PFSK-1 (cell line): ENCODE measurements at regions not wholly inside any gene's neighbourhood (a gene's known extent, or its start where the extent isn't known, plus 50 kb on each side); places are given as distances from the start of the nearest gene placed in this dataset.

ENCODE experiments used
- FOXP2 ChIP-seq: optimal IDR thresholded peaks from 2 replicates; pipeline ENCODE3; 2011; ENCODE audit warnings: borderline replicate concordance, control low read depth, inconsistent platforms; ENCODE audit not compliant: insufficient read depth; ENCODE audit errors: extremely low read length, extremely low read depth
- POLR2AphosphoS5 ChIP-seq: IDR thresholded peaks from 2 replicates; pipeline ENCODE4 v1.6.1; 2012; ENCODE audit warnings: low read depth, mild to moderate bottlenecking, control low read depth, low read length, moderate library complexity
- SIN3A ChIP-seq: IDR thresholded peaks from 2 replicates; pipeline ENCODE4 v1.6.1; 2012; ENCODE audit warnings: mild to moderate bottlenecking, low read length, moderate library complexity, borderline replicate concordance; ENCODE audit not compliant: insufficient read depth
- TAF1 ChIP-seq: IDR thresholded peaks from 2 replicates; pipeline ENCODE4 v1.6.1; 2012; ENCODE audit warnings: low read length, control low read depth, borderline replicate concordance; ENCODE audit not compliant: insufficient read depth
- TF ChIP-seq, protein P1 (sequence below), 2 experiments: IDR thresholded peaks; 2 replicates each; pipeline versions ENCODE4 v1.6.1 to v1.8.0; 2011 to 2012; ENCODE audit warnings: low read depth in 2 of 2, low read length in 2 of 2, control low read depth in 1 of 2, inconsistent platforms in 1 of 2, mild to moderate bottlenecking in 1 of 2, moderate library complexity in 1 of 2; ENCODE audit not compliant: insufficient read depth in 1 of 2

DNA sequence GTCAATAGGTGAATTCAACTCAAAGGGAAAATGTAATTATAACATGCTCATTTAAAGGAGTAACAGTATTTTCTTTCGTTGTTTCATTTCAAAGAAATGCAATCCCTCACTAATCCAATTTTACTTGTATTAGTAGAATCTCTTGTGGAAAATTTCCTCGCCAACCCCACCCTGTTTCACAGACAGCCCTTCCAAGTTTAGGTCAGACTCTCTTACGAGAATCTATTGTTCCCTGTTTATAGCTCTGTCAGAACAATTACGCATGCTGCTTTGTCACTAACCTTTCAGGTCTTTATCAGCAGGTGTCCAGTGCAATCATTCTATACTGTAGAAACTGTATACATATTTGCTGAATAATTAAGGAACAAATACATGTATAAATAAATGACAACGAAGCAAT lies 657.8 kb upstream of the LINC00305 start:
- TF ChIP-seq TAF1 (no peak), POLR2AphosphoS5 (no peak)

GRCh38 chr18:64806232-64806631 lies 657.3 kb upstream of the LINC00305 start:
- TF ChIP-seq FOXP2 (no peak), TAF1 (no peak)
- TF ChIP-seq, protein P1, sequence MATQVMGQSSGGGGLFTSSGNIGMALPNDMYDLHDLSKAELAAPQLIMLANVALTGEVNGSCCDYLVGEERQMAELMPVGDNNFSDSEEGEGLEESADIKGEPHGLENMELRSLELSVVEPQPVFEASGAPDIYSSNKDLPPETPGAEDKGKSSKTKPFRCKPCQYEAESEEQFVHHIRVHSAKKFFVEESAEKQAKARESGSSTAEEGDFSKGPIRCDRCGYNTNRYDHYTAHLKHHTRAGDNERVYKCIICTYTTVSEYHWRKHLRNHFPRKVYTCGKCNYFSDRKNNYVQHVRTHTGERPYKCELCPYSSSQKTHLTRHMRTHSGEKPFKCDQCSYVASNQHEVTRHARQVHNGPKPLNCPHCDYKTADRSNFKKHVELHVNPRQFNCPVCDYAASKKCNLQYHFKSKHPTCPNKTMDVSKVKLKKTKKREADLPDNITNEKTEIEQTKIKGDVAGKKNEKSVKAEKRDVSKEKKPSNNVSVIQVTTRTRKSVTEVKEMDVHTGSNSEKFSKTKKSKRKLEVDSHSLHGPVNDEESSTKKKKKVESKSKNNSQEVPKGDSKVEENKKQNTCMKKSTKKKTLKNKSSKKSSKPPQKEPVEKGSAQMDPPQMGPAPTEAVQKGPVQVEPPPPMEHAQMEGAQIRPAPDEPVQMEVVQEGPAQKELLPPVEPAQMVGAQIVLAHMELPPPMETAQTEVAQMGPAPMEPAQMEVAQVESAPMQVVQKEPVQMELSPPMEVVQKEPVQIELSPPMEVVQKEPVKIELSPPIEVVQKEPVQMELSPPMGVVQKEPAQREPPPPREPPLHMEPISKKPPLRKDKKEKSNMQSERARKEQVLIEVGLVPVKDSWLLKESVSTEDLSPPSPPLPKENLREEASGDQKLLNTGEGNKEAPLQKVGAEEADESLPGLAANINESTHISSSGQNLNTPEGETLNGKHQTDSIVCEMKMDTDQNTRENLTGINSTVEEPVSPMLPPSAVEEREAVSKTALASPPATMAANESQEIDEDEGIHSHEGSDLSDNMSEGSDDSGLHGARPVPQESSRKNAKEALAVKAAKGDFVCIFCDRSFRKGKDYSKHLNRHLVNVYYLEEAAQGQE (IDR thresholded peaks at IDR 0.05; ENCODE audit: insufficient read depth in 1 of 2, low read depth in 2 of 2, low read length in 2 of 2): no peak

- TF ChIP-seq SIN3A (no peak), TAF1 (no peak), FOXP2 (no peak), POLR2AphosphoS5 (no peak)
- TF ChIP-seq, protein P1 (IDR thresholded peaks at IDR 0.05; ENCODE audit: insufficient read depth in 1 of 2, low read depth in 2 of 2, low read length in 2 of 2): no peak
These were observed 654.6 kb upstream of the LINC00305 start for GRCh38 chr18:64803471-64803870.

GRCh38 chr18:64800151-64800550 lies 651.3 kb upstream of the LINC00305 start:
- TF ChIP-seq SIN3A (no peak), POLR2AphosphoS5 (no peak), FOXP2 (no peak), TAF1 (no peak)
- TF ChIP-seq, protein P1 (IDR thresholded peaks at IDR 0.05; ENCODE audit: insufficient read depth in 1 of 2, low read depth in 2 of 2, low read length in 2 of 2): no peak

DNA sequence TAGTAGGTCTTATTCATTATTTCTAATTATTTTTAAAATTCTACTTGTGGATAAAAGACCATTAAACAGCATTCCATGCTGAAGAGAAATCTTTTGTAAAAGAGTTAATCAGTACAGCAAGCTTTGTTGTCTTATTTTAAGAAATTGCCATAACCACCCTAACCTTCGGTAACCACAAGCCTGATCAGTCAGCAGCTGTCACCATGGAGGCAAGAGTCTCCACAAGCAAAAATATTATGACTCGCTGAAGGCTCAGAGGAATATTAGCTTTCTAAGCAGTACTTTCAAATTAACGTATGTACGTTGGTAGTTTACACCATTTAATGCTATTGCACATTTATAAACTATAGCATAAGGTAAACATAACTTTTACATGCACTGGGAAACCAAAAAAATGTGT lies 650.5 kb upstream of the LINC00305 start:
- TF ChIP-seq FOXP2: no peak
- no peak for TF ChIP-seq POLR2AphosphoS5
- TF ChIP-seq, protein P1 (IDR thresholded peaks at IDR 0.05; ENCODE audit: insufficient read depth in 1 of 2, low read depth in 2 of 2, low read length in 2 of 2): no peak
- TF ChIP-seq TAF1: no peak
- no peak for TF ChIP-seq SIN3A
